Right renal cortex interstitium (tissue), 3 donors: ENCODE measurements at regions not wholly inside any gene's neighbourhood (a gene's known extent, or its start where the extent isn't known, plus 50 kb on each side); places are given as distances from the start of the nearest gene placed in this dataset.
"Not testable (repeated sequence)": the region's sequence is repeated elsewhere in the genome, so short reads cannot be mapped to it uniquely, and the experiment has no call there.

Experiments used
- DNase-seq, 3 donors: peaks; one replicate each; pipeline ENCODE4 v3.0.0-alpha.2; 2013; ENCODE audit warnings: low read depth in 3 of 3, low spot score in 2 of 3

GRCh38 chr9:96157675-96158074, 144.3 kb downstream of the HSD17B3 start:
- no peak for DNase-seq

- no peak for DNase-seq
Measured at GRCh38 chr9:96156171-96156974, 145.6 kb downstream of the HSD17B3 start.

GRCh38 chr9:96154081-96154480, 147.9 kb downstream of the HSD17B3 start:
- no peak for DNase-seq

GRCh38 chr9:96152550-96152949, 149.4 kb downstream of the HSD17B3 start:
- DNase-seq, result no peak

GRCh38 chr9:96150324-96151227, 151.4 kb downstream of the HSD17B3 start:
- DNase-seq, result no peak

GRCh38 chr9:96149533-96150280, 152.3 kb downstream of the HSD17B3 start:
- no peak for DNase-seq

- no peak for DNase-seq
Measured at GRCh38 chr9:96148634-96149532, 153.1 kb downstream of the HSD17B3 start.

- not testable (repeated sequence) for DNase-seq
Measured at GRCh38 chr9:96147029-96147428, 154.9 kb downstream of the HSD17B3 start.

- no peak for DNase-seq
Measured at GRCh38 chr9:96141666-96142065, 160.3 kb downstream of the HSD17B3 start.

GRCh38 chr9:96141128-96141474, 160.9 kb downstream of the HSD17B3 start:
- DNase-seq, result no peak

GRCh38 chr9:96140296-96141127, 161.5 kb downstream of the HSD17B3 start:
- DNase-seq, result no peak

GRCh38 chr9:96139592-96140295, 162.2 kb downstream of the HSD17B3 start:
- no peak for DNase-seq

GRCh38 chr9:96138616-96139015, 163.4 kb downstream of the HSD17B3 start:
- no peak for DNase-seq

GRCh38 chr9:96137671-96138429, 164.1 kb downstream of the HSD17B3 start:
- DNase-seq, result no peak

GRCh38 chr9:96136992-96137670, 164.8 kb downstream of the HSD17B3 start:
- no peak for DNase-seq

GRCh38 chr9:96135753-96136290, 166.2 kb downstream of the HSD17B3 start:
- DNase-seq, result no peak
